Endodermal cell (in vitro differentiated cells): ENCODE measurements at regions not wholly inside any gene's neighbourhood (a gene's known extent, or its start where the extent isn't known, plus 50 kb on each side); places are given as distances from the start of the nearest gene placed in this dataset.

Experiments
- DNase-seq: peaks from one replicate; pipeline ENCODE4 v3.0.0-alpha.2; 2017
- H3K27ac ChIP-seq: 2 replicates; pipeline ENCODE4 v1.5.1; 2013; ENCODE audit warnings: mild to moderate bottlenecking, low read depth, low read length, moderate library complexity
- H3K27me3 ChIP-seq: 2 replicates; pipeline ENCODE4 v1.6.1; 2013; ENCODE audit warnings: mild to moderate bottlenecking, low read length, moderate library complexity; ENCODE audit not compliant: insufficient read depth, control insufficient read depth, poor library complexity, severe bottlenecking
- H3K36me3 ChIP-seq: 2 replicates; pipeline ENCODE4 v1.7.0; 2013; ENCODE audit warnings: mild to moderate bottlenecking, low read length, moderate library complexity; ENCODE audit not compliant: control insufficient read depth, insufficient read depth
- H3K4me1 ChIP-seq: one replicate; pipeline ENCODE4 v1.7.0; 2013; ENCODE audit warnings: low read length; ENCODE audit not compliant: control insufficient read depth, insufficient read depth
- H3K4me3 ChIP-seq: 2 replicates; pipeline ENCODE4 v1.5.1; 2013; ENCODE audit warnings: mild to moderate bottlenecking, low read length, moderate library complexity
- H3K9ac ChIP-seq: 2 replicates; pipeline ENCODE4 v1.6.1; 2013; ENCODE audit warnings: mild to moderate bottlenecking, low read length, moderate library complexity; ENCODE audit not compliant: poor library complexity, severe bottlenecking; ENCODE audit errors: extremely low read depth
- H3K9me3 ChIP-seq: 2 replicates; pipeline ENCODE4 v1.6.1; 2013; ENCODE audit warnings: mild to moderate bottlenecking, low read length, moderate library complexity; ENCODE audit not compliant: control insufficient read depth
- H3K27ac Mint-ChIP-seq: 2 replicates; pipeline ENCODE4 v1.8.0; 2020; ENCODE audit warnings: mixed read lengths
- H3K27me3 Mint-ChIP-seq: 2 replicates; pipeline ENCODE4 v1.8.0; 2021; ENCODE audit warnings: mild to moderate bottlenecking, mixed read lengths; ENCODE audit not compliant: insufficient read depth
- H3K36me3 Mint-ChIP-seq: 2 replicates; pipeline ENCODE4 v1.8.0; 2020; ENCODE audit warnings: low read depth, mixed read lengths
- H3K4me1 Mint-ChIP-seq: 2 replicates; pipeline ENCODE4 v1.8.0; 2020; ENCODE audit warnings: mixed read lengths
- H3K4me3 Mint-ChIP-seq: 2 replicates; pipeline ENCODE4 v1.8.0; 2020; ENCODE audit warnings: mild to moderate bottlenecking, moderate library complexity, mixed read lengths
- H3K9me3 Mint-ChIP-seq: 2 replicates; pipeline ENCODE4 v1.8.0; 2020; ENCODE audit warnings: mild to moderate bottlenecking, mixed read lengths
- WGBS, 2 experiments: methylation state at CpG; one replicate each; pipeline versions ENCODE4 v1.1.5 to v1.1.7; 2013; ENCODE audit warnings: missing lambda C conversion rate in 2 of 2, mixed read lengths in 1 of 2; ENCODE audit not compliant: insufficient coverage in 1 of 2, insufficient read length in 1 of 2; 5-methylcytosine and 5-hydroxymethylcytosine counted together
- TF ChIP-seq, protein P1 (sequence below): fragments of 200-600 bp; sonication (generic); conservative IDR thresholded peaks from 2 replicates; pipeline ENCODE4 v1.5.0; 2021; ENCODE audit warnings: antibody characterized with exemption, mild to moderate bottlenecking

- no peaks in the 10 kb centered on the region for H3K27me3 ChIP-seq
- DNase-seq = no peak
- no peak overlapping the region for H3K27ac Mint-ChIP-seq
- no peaks in the 10 kb centered on the region for H3K36me3 Mint-ChIP-seq
- H3K9ac ChIP-seq = no peak overlapping the region
- no peak overlapping the region for H3K27ac ChIP-seq
- no peak overlapping the region for H3K4me3 Mint-ChIP-seq
- H3K27me3 Mint-ChIP-seq = peaks cover 2% of the 10 kb centered on the region
- no peaks in the 10 kb centered on the region for H3K4me1 Mint-ChIP-seq
- no peak overlapping the region for H3K4me3 ChIP-seq
- H3K36me3 ChIP-seq = no peaks in the 10 kb centered on the region
- TF ChIP-seq, protein P1, sequence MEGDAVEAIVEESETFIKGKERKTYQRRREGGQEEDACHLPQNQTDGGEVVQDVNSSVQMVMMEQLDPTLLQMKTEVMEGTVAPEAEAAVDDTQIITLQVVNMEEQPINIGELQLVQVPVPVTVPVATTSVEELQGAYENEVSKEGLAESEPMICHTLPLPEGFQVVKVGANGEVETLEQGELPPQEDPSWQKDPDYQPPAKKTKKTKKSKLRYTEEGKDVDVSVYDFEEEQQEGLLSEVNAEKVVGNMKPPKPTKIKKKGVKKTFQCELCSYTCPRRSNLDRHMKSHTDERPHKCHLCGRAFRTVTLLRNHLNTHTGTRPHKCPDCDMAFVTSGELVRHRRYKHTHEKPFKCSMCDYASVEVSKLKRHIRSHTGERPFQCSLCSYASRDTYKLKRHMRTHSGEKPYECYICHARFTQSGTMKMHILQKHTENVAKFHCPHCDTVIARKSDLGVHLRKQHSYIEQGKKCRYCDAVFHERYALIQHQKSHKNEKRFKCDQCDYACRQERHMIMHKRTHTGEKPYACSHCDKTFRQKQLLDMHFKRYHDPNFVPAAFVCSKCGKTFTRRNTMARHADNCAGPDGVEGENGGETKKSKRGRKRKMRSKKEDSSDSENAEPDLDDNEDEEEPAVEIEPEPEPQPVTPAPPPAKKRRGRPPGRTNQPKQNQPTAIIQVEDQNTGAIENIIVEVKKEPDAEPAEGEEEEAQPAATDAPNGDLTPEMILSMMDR = no peak
- H3K9me3 ChIP-seq = no peaks in the 10 kb centered on the region
- H3K9me3 Mint-ChIP-seq = no peaks in the 10 kb centered on the region
- H3K4me1 ChIP-seq = no peaks in the 10 kb centered on the region
These were observed 1508.7 kb upstream of the PCDH20 start for GRCh38 chr13:62924395-62924794.

DNA sequence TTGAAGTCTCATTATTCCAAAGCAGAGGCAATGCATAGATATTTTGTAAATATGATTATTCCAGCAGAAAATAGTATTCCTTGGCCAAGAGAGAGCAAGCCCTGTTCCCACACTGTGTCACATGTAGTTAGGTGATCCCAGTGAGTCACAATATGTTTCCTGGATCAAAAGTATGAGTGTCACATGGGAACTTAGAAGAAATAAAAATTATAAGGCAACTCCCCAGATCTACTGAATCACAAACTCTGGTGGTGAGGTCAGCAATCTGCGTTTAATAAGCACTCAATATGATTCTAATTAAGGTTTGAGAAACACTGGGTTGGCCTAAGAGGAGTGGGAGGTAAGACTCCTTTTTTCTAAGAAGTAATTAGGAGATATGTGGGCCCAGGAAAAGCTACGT lies 1504.5 kb upstream of the PCDH20 start:
- Histone ChIP-seq H3K4me1 (no peaks in the 10 kb centered on the region), H3K4me3 (no peak overlapping the region), H3K9ac (no peak overlapping the region), H3K27ac (no peak overlapping the region), H3K36me3 (no peaks in the 10 kb centered on the region), H3K9me3 (no peaks in the 10 kb centered on the region), H3K27me3 (no peaks in the 10 kb centered on the region)
- Mint-ChIP-seq H3K4me1 (no peaks in the 10 kb centered on the region), H3K9me3 (no peaks in the 10 kb centered on the region), H3K4me3 (no peak overlapping the region), H3K36me3 (no peaks in the 10 kb centered on the region), H3K27me3 (no peaks in the 10 kb centered on the region), H3K27ac (no peak overlapping the region)
- no peak for DNase-seq
- TF ChIP-seq, protein P1 = no peak
- WGBS, 2 experiments = 85 to 88% methylated on average over 1 to 2 of the region's 2 CpGs

DNA sequence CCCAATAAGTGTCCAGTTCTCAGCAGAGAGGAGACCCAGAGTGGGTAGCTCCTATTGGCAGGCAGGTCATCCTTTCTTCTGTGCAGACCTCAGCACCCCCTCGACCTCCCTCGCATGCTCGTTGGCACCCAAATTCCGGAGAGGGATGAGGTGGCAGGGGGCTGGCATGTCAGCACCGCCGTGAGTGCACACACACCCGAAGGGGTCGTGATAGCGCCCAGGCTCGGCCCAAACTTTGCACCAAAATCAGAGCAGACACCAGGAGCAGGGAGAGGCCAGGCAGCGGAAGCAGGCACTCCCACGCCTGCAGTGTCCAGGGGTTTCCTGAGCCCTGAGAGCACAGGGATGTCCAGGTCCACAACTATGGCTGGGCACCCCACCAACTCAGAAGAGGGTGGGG lies 1503.8 kb upstream of the PCDH20 start:
- no peak overlapping the region for H3K27ac ChIP-seq
- no peak overlapping the region for H3K4me3 ChIP-seq
- DNase-seq = no peak
- no peak overlapping the region for H3K9ac ChIP-seq
- H3K27me3 ChIP-seq = no peaks in the 10 kb centered on the region
- no peaks in the 10 kb centered on the region for H3K9me3 ChIP-seq
- TF ChIP-seq, protein P1 = no peak
- H3K9me3 Mint-ChIP-seq = no peaks in the 10 kb centered on the region
- WGBS, 2 experiments = 94 to 98% methylated on average over 12 of the region's 12 CpGs
- H3K36me3 ChIP-seq = no peaks in the 10 kb centered on the region
- no peak overlapping the region for H3K27ac Mint-ChIP-seq
- H3K4me1 ChIP-seq = no peaks in the 10 kb centered on the region
- no peaks in the 10 kb centered on the region for H3K36me3 Mint-ChIP-seq
- no peak overlapping the region for H3K4me3 Mint-ChIP-seq
- H3K4me1 Mint-ChIP-seq = no peaks in the 10 kb centered on the region
- H3K27me3 Mint-ChIP-seq = no peaks in the 10 kb centered on the region
